HG02852 (cell line): ENCODE measurements at regions not wholly inside any gene's neighbourhood (a gene's known extent, or its start where the extent isn't known, plus 50 kb on each side); places are given as distances from the start of the nearest gene placed in this dataset.

Experiments
- ATAC-seq: cut with Tn5 transposase; IDR thresholded peaks from one replicate; pipeline ENCODE4 v1.9.1; 2021; ENCODE audit warnings: mild to moderate bottlenecking, moderate library complexity; ENCODE audit not compliant: unreplicated experiment

GRCh38 chr6:153790876-153791473, 248.1 kb upstream of the OPRM1 start:
- ATAC-seq = no peak

- no peak for ATAC-seq
These were observed 249.0 kb upstream of the OPRM1 start for GRCh38 chr6:153790048-153790447.

- ATAC-seq = no peak
These were observed 251.8 kb upstream of the OPRM1 start for GRCh38 chr6:153787341-153787606.

- no peak for ATAC-seq
These were observed 257.7 kb upstream of the OPRM1 start for GRCh38 chr6:153781306-153781705.

GRCh38 chr6:153780011-153780410, 259.0 kb upstream of the OPRM1 start:
- ATAC-seq = no peak

GRCh38 chr6:153778216-153778615, 260.8 kb upstream of the OPRM1 start:
- ATAC-seq = no peak

GRCh38 chr6:153771577-153771976, 267.5 kb upstream of the OPRM1 start:
- no peak for ATAC-seq

- ATAC-seq = no peak
These were observed 271.9 kb upstream of the OPRM1 start for GRCh38 chr6:153767127-153767526.

- ATAC-seq = no peak
These were observed 280.5 kb upstream of the OPRM1 start for GRCh38 chr6:153758516-153758915.

- ATAC-seq = no peak
These were observed 303.3 kb upstream of the OPRM1 start for GRCh38 chr6:153735761-153736160.

- no peak for ATAC-seq
These were observed 309.9 kb upstream of the OPRM1 start for GRCh38 chr6:153729189-153729588.

- ATAC-seq = no peak
These were observed 311.2 kb upstream of the OPRM1 start for GRCh38 chr6:153727885-153728284.

- no peak for ATAC-seq
These were observed 313.6 kb upstream of the OPRM1 start for GRCh38 chr6:153725456-153725855.

- ATAC-seq = no peak
These were observed 318.3 kb upstream of the OPRM1 start for GRCh38 chr6:153720732-153721131.

GRCh38 chr6:153705429-153705828, 333.6 kb upstream of the OPRM1 start:
- ATAC-seq = no peak

GRCh38 chr6:153702671-153703070, 336.4 kb upstream of the OPRM1 start:
- ATAC-seq = no peak

GRCh38 chr6:153698637-153699036, 340.4 kb upstream of the OPRM1 start:
- ATAC-seq = no peak

- ATAC-seq = no peak
These were observed 341.0 kb upstream of the OPRM1 start for GRCh38 chr6:153698001-153698400.

- ATAC-seq = no peak
These were observed 361.5 kb upstream of the OPRM1 start for GRCh38 chr6:153677522-153677921.

GRCh38 chr6:153673750-153674149, 365.3 kb upstream of the OPRM1 start:
- ATAC-seq = no peak

- no peak for ATAC-seq
These were observed 365.8 kb upstream of the OPRM1 start for GRCh38 chr6:153673225-153673624.

- ATAC-seq = no peak
These were observed 368.5 kb upstream of the OPRM1 start for GRCh38 chr6:153670403-153671026.

GRCh38 chr6:153668758-153669157, 370.3 kb upstream of the OPRM1 start:
- ATAC-seq = no peak
